ENCODE measurements at regions not wholly inside any gene's neighbourhood (a gene's known extent, or its start where the extent isn't known, plus 50 kb on each side); places are given as distances from the start of the nearest gene placed in this dataset.
A peak's percentile ranks its signal among the peaks of the same experiment; 100 is the strongest.
"Not testable (repeated sequence)": the region's sequence is repeated elsewhere in the genome, so short reads cannot be mapped to it uniquely, and the experiment has no call there.

DNA sequence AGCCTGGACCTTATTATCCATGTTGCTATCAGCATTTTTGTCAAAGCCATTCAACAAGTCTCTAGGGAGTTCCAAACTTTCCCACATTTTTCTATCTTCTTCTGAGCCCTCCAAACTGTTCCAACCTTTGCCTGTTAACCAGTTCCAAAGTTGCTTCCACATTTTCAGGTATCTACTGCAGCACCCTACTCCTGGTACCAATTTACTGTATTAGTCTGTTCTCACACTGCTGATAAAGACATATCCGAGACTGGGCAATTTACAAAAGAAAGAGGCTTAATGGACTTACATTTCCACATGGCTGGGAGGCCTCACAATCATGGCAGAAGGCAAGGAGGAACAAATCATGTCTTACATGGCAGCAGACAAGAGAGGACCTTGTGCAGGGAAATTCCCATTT lies 416.2 kb downstream of the LRRC70 start:
- H3K27me3 Mint-ChIP-seq, H3K4me3 Mint-ChIP-seq, ATAC-seq, DNase-seq, POLR2A ChIA-PET, H3K27ac Mint-ChIP-seq, H3K4me1 Mint-ChIP-seq: not testable (repeated sequence)
- peaks cover 11 to 50% (median 31%) of the 10 kb centered on the region in 9 donors for H3K9me3 Mint-ChIP-seq
- H3K36me3 Mint-ChIP-seq = peaks cover 0 to 23% (median 0%) of the 10 kb centered on the region in 3 donors

DNA sequence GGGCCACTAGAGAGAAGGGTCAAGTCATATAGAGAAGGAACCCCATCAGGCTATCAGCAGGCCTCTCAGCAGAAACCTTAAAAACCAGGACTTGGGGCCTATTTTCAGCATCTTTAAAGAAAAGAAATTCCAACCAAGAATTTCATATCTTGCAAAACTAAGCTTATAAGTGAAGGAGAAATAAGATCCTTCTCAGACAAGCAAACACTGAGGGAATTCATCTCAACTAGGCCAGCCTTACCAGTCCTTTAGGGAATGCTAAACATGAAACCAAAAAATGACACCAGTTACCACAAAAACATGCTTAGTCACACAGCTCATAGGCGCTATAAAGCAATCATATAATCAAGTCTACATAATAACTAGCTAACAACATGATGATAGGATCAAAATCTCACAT lies 407.1 kb downstream of the LRRC70 start:
- peaks cover 0 to 13% (median 0%) of the 10 kb centered on the region in 3 donors for H3K36me3 Mint-ChIP-seq

GRCh38 chr5:62982348-62982747 lies 403.7 kb downstream of the LRRC70 start:
- DNase-seq = no peak
- Mint-ChIP-seq H3K27me3 (peaks cover 0 to 11% (median 0%) of the 10 kb centered on the region in 5 donors), H3K9me3 (peaks cover 5 to 38% (median 17%) of the 10 kb centered on the region in 9 donors), H3K4me1 (no peaks in the 10 kb centered on the region), H3K27ac (no peak overlapping the region), H3K36me3 (peaks cover 0 to 13% (median 0%) of the 10 kb centered on the region in 3 donors), H3K4me3 (no peak overlapping the region)
- no peak for ATAC-seq
- POLR2A ChIA-PET = no interaction called here

More for the DNA sequence above, 407.1 kb downstream of the LRRC70 start:
- no peak overlapping the region for H3K27ac Mint-ChIP-seq
- H3K9me3 Mint-ChIP-seq = peaks cover 5 to 42% (median 27%) of the 10 kb centered on the region in 9 donors
- no peak overlapping the region for H3K4me3 Mint-ChIP-seq
- ATAC-seq = no peak
- H3K4me1 Mint-ChIP-seq = no peaks in the 10 kb centered on the region
- POLR2A ChIA-PET = no interaction called here
- DNase-seq = no peak
- H3K27me3 Mint-ChIP-seq = peaks cover 0 to 7% (median 0%) of the 10 kb centered on the region in 5 donors

DNA sequence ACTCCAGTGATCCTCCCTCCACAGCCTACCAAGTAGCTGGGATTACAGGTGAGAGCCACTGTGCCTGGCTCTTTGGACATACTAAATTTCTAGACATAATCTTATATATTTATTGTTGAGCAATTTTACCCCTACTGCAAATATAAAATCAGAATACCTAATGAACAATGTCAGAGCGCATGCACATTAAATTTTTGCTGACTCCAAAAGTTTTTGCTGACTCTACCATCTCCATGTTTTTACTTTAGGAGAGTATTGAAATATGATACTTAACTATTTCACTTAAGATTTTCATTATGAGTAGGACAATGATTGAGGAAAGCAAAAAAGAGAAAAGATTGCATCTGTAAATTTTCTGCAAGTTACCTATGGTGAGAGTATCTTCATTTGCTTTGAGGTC lies 402.3 kb downstream of the LRRC70 start:
- ATAC-seq = no peak

GRCh38 chr5:62979472-62979871 lies 400.9 kb downstream of the LRRC70 start:
- Mint-ChIP-seq H3K4me1 (no peaks in the 10 kb centered on the region), H3K9me3 (peaks cover 0 to 10% (median 2%) of the 10 kb centered on the region in 9 donors), H3K27ac (no peak overlapping the region), H3K4me3 (no peak overlapping the region), H3K36me3 (peaks cover 0 to 4% (median 0%) of the 10 kb centered on the region in 3 donors), H3K27me3 (peaks cover 0 to 11% (median 0%) of the 10 kb centered on the region in 5 donors)
- DNase-seq (no peak), ATAC-seq (no peak)
- POLR2A ChIA-PET = no interaction called here

More for the DNA sequence above, 402.3 kb downstream of the LRRC70 start:
- POLR2A ChIA-PET = no interaction called here
- Mint-ChIP-seq H3K36me3 (peaks cover 0 to 4% (median 0%) of the 10 kb centered on the region in 3 donors), H3K4me3 (no peak overlapping the region), H3K4me1 (no peaks in the 10 kb centered on the region), H3K9me3 (peaks cover 2 to 24% (median 5%) of the 10 kb centered on the region in 9 donors), H3K27ac (no peak overlapping the region), H3K27me3 (peaks cover 0 to 11% (median 0%) of the 10 kb centered on the region in 5 donors)
- no peak for DNase-seq

GRCh38 chr5:62977661-62978060 lies 399.0 kb downstream of the LRRC70 start:
- Mint-ChIP-seq H3K27ac (no peak overlapping the region), H3K27me3 (peaks cover 0 to 9% (median 0%) of the 10 kb centered on the region in 5 donors), H3K36me3 (peaks cover 0 to 3% (median 0%) of the 10 kb centered on the region in 3 donors), H3K4me1 (no peaks in the 10 kb centered on the region), H3K9me3 (peaks cover 0 to 10% (median 2%) of the 10 kb centered on the region in 9 donors), H3K4me3 (no peak overlapping the region)
- POLR2A ChIA-PET = no interaction called here
- no peak for ATAC-seq
- DNase-seq = no peak

DNA sequence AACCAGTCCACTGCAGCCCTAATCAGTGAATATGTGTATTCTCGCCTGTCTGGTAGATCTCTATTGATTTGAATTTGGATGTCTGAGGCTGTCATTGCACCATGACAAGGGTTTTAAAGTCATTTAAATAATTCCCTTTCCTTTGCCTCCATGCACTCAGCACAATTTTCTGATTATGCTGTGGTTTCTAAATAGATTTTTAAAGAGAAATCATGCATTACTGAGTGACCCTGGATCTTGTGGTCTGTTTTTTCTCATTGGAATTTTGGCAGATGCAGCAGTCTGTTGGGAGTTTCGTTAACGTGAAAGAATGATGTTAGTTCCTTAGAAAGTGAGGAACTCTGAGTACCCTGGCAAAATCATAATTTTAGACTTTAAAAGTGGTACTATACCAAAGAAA lies 396.0 kb downstream of the LRRC70 start:
- Mint-ChIP-seq H3K36me3 (no peaks in the 10 kb centered on the region), H3K27me3 (peaks cover 0 to 8% (median 0%) of the 10 kb centered on the region in 5 donors), H3K27ac (no peak overlapping the region), H3K4me3 (no peak overlapping the region), H3K4me1 (no peaks in the 10 kb centered on the region), H3K9me3 (peaks cover 0 to 17% (median 0%) of the 10 kb centered on the region in 9 donors)
- POLR2A ChIA-PET = no interaction called here
- no peak for DNase-seq
- ATAC-seq = no peak

- peaks cover 4 to 26% (median 16%) of the 10 kb centered on the region in 9 donors for H3K9me3 Mint-ChIP-seq
- H3K4me1 Mint-ChIP-seq = peaks cover 0 to 1% (median 0%) of the 10 kb centered on the region in 4 donors
- peaks cover 0 to 17% (median 0%) of the 10 kb centered on the region in 3 donors for H3K36me3 Mint-ChIP-seq
- peaks cover 0 to 8% (median 0%) of the 10 kb centered on the region in 5 donors for H3K27me3 Mint-ChIP-seq
- no peak for DNase-seq
- no peak overlapping the region for H3K4me3 Mint-ChIP-seq
- POLR2A ChIA-PET = no interaction called here
- H3K27ac Mint-ChIP-seq = no peak overlapping the region
- ATAC-seq = no peak
Measured at GRCh38 chr5:62969409-62970120, 390.9 kb downstream of the LRRC70 start.

DNA sequence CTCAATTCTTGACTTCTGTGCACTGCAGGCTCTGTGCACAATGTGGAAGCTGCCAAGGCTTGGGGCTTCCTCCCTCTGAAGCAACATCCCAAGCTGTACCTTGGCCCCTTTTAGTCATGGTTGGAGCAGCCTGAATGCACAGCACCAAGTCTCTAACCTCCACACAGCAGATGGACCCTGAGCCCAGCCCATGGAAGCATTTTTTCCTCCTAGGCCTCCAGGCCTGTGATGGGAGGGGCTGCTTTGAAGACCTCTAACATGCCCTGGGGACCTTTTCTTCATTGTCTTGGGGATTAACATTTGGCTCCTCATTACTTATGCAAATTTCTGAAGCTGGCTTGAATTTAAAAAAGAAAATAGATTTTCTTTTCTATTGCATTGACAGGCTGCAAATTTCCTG lies 385.8 kb downstream of the LRRC70 start:
- Mint-ChIP-seq H3K27me3 (peaks cover 0 to 4% (median 0%) of the 10 kb centered on the region in 5 donors), H3K27ac (no peak overlapping the region), H3K4me3 (no peak overlapping the region), H3K9me3 (peaks cover 8 to 58% (median 34%) of the 10 kb centered on the region in 9 donors), H3K36me3 (peaks cover 0 to 17% (median 2%) of the 10 kb centered on the region in 3 donors), H3K4me1 (peaks cover 0 to 1% (median 0%) of the 10 kb centered on the region in 4 donors)
- no peak for ATAC-seq
- no peak for DNase-seq
- POLR2A ChIA-PET = no interaction called here

GRCh38 chr5:62960781-62961180 lies 382.2 kb downstream of the LRRC70 start:
- POLR2A ChIA-PET = no interaction called here
- Mint-ChIP-seq H3K9me3 (peaks cover 4 to 45% (median 31%) of the 10 kb centered on the region in 9 donors), H3K36me3 (peaks cover 0 to 8% (median 3%) of the 10 kb centered on the region in 3 donors), H3K4me3 (no peak overlapping the region), H3K27ac (no peak overlapping the region), H3K4me1 (no peaks in the 10 kb centered on the region), H3K27me3 (peaks cover 0 to 8% (median 2%) of the 10 kb centered on the region in 5 donors)
- DNase-seq = no peak
- ATAC-seq = no peak

- Mint-ChIP-seq H3K4me1 (no peaks in the 10 kb centered on the region), H3K4me3 (no peak overlapping the region), H3K27ac (no peak overlapping the region), H3K36me3 (peaks cover 0 to 2% (median 0%) of the 10 kb centered on the region in 3 donors), H3K27me3 (peaks cover 0 to 11% (median 3%) of the 10 kb centered on the region in 5 donors), H3K9me3 (peaks cover 0 to 15% (median 5%) of the 10 kb centered on the region in 9 donors)
- POLR2A ChIA-PET = no interaction called here
- DNase-seq = no peak
- no peak for ATAC-seq
Measured at GRCh38 chr5:62956597-62956996, 378.0 kb downstream of the LRRC70 start.

DNA sequence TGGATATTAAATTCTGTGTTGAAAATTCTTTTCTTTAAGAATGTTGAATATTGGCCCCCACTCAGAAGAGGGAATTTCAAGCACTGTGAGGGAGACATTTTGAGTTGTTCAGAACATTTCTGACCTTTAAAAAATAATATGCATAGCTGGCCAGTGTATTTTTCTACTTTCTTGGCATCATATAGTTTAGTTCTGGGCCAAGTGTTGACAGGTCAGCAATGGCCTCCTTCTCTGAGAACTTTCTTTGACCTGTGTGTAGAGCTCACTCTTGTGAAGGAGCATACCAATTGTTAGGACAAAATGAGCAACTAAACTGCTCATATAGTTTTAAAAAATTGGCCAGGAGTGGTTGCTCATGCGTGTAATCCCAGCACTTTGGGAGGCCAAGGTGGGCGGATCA lies 376.0 kb downstream of the LRRC70 start:
- H3K36me3 Mint-ChIP-seq = peaks cover 0 to 2% (median 0%) of the 10 kb centered on the region in 3 donors
- peaks cover 0 to 11% (median 1%) of the 10 kb centered on the region in 5 donors for H3K27me3 Mint-ChIP-seq
- H3K4me1 Mint-ChIP-seq = no peaks in the 10 kb centered on the region
- peak overlapping the region in 1 of 10 donors; percentile 18 for H3K27ac Mint-ChIP-seq
- H3K9me3 Mint-ChIP-seq = peaks cover 0 to 9% (median 4%) of the 10 kb centered on the region in 9 donors
- H3K4me3 Mint-ChIP-seq = no peak overlapping the region
- ATAC-seq = no peak
- POLR2A ChIA-PET = no interaction called here
- DNase-seq = no peak

DNA sequence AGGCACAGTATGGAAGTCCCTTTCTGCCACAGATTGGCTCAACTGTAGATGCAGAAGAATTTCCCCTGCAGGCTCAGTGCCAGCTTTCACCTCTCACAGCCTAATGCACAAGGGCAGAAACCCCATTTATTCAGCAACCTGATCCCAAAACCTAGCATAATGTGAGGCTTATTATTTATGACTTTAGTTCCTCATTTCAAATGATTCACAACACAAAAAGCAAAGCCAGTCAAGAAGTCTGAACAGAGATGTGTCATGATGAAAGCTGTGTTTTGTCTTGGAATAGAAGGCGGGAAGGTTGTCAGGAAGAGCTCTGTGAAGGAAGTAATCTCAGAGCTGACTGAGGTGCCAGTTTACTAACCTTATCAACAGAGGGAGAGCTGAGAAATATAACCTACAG lies 369.7 kb downstream of the LRRC70 start:
- Mint-ChIP-seq H3K36me3 (no peaks in the 10 kb centered on the region), H3K27ac (no peak overlapping the region), H3K9me3 (peaks cover 0 to 9% (median 2%) of the 10 kb centered on the region in 9 donors), H3K4me1 (no peaks in the 10 kb centered on the region), H3K27me3 (peaks cover 0 to 19% (median 2%) of the 10 kb centered on the region in 5 donors), H3K4me3 (no peak overlapping the region)
- POLR2A ChIA-PET = no interaction called here
- ATAC-seq (no peak), DNase-seq (no peak)

Measured in naive thymus-derived CD8-positive, alpha-beta T cell (primary cell).